ENCODE measurements at regions not wholly inside any gene's neighbourhood (a gene's known extent, or its start where the extent isn't known, plus 50 kb on each side); places are given as distances from the start of the nearest gene placed in this dataset.

DNA sequence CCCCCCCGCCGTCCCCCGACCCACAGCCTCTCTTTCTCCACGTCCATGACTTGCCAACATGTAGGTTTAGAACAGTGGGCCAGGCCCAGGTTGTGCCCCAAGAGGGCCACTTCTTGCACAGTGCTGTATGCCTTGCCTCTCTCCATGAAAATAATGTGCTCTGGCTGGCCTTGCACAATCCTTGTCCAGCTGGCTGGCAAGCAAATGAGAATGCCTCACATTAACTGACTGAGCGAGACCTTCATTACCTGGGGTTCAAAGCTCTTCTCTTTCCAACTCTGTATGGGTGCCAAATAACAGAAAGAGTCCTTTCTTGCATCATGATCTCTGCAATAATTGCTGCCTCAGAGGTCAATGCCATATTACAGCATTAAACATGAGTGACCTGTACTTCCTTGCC lies 416.6 kb downstream of the FGF13 start:
- DNase-seq, result no peak

DNA sequence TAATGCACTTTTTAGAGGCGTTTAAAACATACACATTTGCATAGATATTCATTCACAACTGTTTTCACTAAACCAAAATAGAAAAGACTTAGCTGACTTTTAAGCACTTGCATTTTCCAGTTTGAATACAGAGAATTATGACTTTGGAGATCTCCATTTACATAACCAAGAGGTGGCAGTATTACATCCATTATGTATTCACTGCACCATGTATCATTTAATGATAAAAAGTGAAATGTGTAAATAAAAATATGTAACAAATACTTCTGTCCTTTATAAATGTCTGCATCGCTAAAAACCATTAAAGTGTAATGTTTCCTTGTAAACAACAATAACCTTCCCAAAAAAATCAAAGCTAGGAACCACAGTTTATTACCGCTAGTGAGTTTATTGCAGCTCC lies 413.2 kb downstream of the FGF13 start:
- no peak for DNase-seq

DNA sequence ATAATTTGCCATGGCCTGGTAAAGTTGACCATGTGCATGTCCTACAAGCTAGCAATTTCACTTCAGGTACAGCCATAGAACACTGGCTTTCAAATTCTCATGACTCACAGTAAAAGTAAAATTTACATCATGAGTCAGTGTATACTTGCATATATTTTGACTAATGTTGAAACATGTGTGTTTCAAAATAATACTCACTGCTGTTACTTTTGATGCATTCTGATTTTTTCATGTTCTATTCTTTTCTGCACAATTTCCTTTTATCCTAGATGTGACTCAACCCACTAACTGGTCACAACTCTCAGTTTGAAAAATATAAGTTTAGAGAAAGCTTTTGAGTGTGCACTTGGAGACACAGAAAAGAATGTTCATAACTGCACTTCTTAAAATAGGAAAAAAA lies 365.7 kb downstream of the FGF13 start:
- DNase-seq, result no peak

DNA sequence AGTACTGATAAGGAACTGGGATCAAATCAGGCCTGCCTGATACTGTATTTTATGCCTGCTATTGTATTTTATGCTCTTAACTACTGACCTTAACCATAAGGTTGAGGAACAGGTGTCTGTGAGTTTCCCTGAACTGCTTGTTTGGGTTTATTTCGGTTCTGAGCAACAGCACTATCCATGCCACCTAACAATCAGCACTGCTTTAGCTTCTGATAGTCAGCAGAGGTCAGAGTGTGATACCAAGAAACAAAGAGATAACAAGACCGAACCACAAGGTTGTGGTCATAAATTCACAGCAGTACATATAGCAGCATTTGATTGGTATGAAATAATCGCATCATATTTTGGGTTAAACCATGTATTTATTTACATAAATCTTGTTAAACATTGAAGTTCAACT lies 362.2 kb downstream of the FGF13 start:
- no peak for DNase-seq

DNA sequence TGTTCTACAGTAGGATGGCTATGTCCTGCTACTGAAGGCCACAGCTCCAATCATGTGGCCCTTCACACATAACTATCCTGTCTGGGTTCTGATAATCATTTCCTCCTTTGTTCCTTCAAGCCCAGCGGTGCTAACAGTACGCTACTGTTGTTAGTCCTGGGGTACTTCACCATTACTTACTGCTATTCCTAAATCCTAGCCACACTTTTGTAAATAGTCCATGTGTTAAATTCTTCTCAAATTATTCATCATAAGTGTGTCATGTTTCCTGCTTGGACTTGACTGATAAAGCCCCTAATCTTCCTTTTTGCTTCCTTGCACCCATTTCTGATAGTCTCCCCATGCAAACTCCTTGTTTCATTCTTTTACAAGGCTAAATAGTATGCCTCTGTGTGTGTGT lies 332.6 kb downstream of the FGF13 start:
- no peak for DNase-seq

DNA sequence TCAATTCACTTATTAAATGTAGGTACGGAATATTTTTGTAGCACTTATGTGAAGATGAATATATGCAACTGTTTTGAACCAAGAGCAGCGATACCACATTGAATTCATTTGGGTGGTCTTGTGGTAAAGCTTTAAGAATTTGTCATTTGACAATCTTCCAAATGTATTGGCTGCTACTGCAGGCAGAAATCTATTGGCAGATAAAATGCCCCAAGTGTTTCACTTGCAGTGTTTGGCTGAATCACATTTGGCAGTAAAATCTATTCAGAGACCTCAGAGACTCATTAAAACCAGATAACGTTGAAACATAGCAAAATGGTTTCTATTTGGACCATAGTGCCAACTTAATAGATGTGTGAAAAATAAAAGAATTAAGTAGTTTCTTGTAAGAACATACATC lies 303.4 kb downstream of the FGF13 start:
- no peak for DNase-seq

DNA sequence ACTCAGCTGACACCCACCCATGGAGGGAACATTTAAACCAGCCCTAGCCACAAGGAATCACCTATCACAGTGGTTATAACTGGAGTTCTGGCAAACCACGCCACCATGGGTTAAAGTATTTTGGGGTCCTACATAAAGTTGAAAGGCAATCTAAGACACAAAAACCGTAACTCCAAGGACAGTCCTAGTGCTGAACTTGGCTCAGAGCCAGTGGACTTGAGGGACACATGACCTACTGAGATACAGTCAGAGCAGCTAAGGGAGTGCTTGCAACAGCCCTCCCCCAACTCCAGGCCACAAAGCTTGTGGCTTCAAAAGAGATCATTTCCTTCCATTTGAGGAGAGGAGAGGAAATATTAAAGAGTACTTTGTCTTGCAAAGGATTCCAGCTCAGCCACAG lies 300.5 kb downstream of the FGF13 start:
- DNase-seq, result no peak
